Tongue (tissue), 1 donor: ENCODE measurements at regions not wholly inside any gene's neighbourhood (a gene's known extent, or its start where the extent isn't known, plus 50 kb on each side); places are given as distances from the start of the nearest gene placed in this dataset.

Source experiments
- DNase-seq: peaks from one replicate; pipeline ENCODE4 v3.0.0-alpha.2; 2015

GRCh38 chr7:106196460-106197021 lies 84.4 kb upstream of the SYPL1 start:
- DNase-seq: no peak

DNA sequence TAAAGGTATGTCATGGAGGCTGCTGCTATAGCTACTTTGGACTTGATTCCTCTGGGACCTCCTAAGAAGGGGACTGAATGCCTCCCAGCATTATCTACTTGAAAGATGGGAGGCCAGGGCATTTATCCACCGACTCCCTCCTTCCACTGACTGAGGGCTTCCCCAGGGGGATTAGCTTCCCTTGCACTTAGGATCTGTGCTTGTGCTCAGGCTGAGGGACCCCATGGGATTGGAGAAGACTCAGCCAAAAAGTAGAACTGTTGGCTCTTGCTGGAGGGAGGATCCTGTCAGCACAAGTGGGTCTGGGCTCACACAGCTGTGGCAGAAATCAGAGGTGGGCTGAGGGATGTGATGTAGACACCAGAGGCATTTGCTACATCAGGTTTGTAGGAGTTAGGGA lies 81.5 kb upstream of the SYPL1 start:
- no peak for DNase-seq

GRCh38 chr7:106190589-106191330 lies 78.6 kb upstream of the SYPL1 start:
- DNase-seq: no peak

DNA sequence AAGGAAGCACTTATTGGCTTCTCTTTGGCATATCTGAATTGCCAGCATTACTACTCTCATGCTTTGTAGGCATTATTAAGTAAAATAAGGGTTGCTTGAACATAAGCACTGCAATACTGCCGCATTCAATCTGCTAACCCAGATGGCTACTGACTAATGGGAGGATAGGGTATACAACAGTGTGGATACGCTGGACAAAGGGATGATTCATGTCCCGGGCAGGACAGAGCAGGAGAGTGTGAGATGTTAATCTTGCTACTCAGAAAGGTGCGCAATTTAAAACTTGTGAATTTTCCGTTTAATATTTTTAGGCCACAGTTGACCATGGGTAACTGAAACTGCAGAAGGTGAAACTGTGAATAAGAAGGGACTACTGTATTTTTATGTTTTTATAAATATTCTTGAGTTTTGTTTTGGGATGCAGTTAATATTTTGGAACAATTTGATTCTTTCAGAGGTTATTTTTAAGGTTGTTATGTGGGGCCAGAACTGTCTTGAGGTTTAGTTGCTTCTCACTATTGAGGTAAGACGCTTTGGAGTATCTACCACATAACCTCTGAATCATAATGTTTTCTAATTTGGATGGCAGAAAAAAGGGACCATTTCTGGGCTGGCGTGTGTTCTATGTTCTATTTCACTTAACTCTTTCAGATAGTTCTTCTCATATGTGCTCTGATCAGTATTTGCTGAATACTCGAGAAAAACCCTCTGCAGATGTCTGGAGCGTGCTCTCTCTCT lies 75.7 kb upstream of the SYPL1 start:
- no peak for DNase-seq

DNA sequence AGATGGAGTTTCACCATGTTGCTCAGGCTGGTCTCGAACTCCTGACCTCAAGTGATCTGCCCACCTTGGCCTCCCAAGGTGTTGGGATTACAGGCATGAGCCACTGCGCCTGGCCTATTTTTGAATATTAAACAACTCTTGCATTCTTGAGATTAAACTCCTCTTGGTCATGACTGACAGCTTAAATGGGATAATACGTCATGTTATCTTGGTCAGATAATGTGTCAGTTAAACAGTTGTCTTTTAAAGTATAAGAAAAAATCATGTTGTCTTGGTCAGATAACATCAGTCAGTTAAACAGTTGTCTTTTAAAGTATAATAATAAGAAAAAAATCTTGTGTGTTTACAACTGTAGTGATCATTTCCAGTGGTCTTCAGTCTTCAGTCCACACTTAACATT lies 73.6 kb upstream of the SYPL1 start:
- DNase-seq: no peak

GRCh38 chr7:106183952-106184351 lies 71.8 kb upstream of the SYPL1 start:
- DNase-seq: no peak

- DNase-seq: no peak
Observed at GRCh38 chr7:106182904-106183303, 70.8 kb upstream of the SYPL1 start.

GRCh38 chr7:106181658-106182265 lies 69.7 kb upstream of the SYPL1 start:
- DNase-seq: no peak

DNA sequence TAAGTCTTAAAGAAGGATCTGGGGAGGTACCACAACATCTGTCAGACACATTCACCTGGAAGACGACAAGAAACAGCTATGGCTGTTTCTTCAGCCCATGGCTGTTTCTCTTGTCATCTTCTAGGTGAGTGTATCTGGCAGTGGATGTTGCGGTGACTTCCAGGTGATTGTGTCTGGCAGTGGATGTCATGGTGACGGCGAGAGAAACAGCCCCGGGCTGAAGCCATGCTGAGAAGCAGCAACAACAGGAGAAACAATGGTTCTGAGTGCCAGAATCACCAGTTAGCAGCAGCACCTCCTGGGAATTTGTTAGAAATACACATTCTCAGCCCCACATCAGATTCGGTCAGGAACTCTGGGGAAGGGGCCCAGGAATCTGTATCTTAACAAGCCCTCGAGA lies 68.6 kb upstream of the SYPL1 start:
- no peak for DNase-seq

GRCh38 chr7:106179256-106179655 lies 67.1 kb upstream of the SYPL1 start:
- DNase-seq: no peak

- DNase-seq: no peak
Observed at GRCh38 chr7:106178593-106179134, 66.6 kb upstream of the SYPL1 start.

DNA sequence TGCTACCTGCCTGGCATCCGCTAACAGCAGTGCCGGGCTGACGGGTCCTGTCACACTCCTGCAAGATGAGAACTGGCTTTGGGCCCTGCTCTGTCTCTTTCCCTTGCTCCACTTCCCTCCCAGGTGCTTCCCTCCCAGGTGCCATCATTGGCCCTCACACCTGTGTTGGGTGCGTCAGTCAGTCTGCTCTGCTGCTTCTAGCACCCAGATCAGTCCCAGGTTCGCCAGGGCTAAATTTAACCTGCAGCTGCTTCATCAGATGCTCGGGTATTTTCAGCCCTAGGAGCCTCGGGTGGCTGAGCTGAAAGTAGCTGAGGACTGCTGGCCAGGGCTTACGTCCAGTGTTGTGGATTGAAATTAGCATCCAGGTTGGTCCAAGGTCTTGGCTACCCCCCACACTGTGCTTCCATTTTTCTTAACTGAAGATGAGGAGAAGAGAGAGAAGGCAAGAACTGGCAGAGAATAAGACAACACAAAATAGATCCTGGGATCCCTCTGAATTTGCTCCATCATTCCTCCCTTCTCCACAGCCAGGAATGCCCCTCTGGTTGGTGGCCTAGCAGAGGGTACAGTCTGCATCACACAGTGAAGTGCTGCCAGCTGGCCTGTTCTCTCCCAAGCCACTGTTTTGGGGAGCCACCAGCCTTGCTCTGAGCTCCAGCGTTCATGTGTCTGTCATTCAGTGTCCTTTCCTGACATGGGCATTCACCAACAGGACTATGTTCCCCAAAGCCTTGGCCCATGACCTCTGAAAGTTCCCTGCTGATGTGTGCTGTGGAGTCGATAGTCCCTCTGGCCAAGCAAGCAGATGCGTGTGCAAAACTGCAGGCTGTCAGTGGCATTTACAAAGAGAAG lies 65.9 kb upstream of the SYPL1 start:
- peak; percentile 33 for DNase-seq

DNA sequence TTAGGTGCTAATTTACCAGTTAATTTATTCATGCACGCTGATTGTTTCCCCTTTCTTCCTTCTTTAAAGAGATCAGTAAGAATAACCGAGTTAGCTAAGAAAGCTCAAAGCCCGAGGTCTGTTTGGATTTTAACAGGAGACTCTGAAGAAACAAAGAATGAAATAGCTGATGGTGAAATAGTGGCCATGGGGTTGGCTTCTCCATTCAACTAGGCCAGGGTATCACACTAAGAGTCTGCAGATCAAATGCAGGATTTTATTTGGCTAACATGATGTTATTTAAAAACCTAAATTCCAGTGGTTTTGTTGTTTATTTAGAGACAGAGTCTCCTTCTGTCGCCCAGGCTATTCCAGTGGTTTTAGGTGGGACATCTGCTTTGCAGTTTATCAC lies 65.2 kb upstream of the SYPL1 start:
- no peak for DNase-seq

DNA sequence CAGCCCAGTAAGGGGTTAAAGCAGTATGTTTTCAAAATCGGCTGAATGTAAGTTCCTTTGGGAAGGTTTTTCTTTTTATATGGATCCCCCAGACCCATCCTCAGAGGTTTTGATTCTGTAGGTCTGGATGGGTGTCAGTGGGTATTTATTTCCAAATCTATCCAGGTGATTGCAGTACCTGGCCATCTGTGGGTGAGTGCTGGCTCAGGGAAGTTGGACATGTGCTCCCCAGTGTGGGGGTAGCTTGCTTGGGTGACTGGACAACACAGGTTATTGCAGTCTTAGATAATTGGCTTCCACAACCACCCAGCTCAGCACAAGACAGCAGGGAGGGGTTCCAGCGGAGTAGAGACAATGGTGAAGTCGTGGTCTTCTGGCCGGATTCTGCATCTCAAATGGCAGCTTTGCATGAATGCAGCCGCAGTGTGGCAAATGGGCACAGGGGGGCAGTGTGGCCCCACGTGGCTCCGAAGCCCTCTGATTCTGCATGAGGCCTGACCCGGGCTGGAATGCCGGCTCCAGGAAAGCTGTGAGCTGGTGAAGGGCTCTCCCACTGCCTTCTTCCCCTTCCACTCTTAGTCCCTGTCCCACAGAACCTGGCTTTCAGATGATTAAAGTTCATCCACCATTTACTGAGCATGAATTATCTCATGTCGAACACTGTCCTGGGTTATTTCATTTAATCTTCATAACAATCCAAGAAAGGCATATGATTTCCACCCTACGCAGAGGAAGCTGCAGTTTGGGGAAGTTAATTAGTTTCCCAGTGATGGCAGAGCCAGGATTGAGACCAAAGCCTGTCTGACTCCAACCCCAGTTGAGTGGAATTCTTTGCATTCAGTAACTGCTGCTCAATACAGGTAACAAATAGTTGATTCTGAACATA lies 64.5 kb upstream of the SYPL1 start:
- peak; percentile 90 for DNase-seq

GRCh38 chr7:106175507-106175906 lies 63.4 kb upstream of the SYPL1 start:
- no peak for DNase-seq

DNA sequence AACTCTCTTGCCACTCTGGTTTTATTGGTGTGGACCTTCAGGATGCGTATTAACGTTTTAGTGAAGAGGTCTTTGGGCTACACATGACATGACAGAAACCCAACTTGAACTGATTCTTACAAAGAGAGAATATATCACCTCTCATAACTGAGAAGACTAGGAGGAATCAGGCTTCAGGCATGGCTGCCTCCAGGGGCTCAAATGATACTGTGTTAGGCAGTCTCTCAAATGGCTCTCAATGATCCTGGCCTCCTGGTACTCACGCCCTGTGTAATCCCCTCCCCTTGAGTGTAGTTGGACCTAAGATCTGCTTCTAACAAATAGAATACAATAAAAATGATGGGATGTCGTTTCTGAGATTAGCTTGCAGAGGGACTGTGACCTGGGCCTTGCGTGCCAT lies 58.5 kb upstream of the SYPL1 start:
- DNase-seq: no peak

DNA sequence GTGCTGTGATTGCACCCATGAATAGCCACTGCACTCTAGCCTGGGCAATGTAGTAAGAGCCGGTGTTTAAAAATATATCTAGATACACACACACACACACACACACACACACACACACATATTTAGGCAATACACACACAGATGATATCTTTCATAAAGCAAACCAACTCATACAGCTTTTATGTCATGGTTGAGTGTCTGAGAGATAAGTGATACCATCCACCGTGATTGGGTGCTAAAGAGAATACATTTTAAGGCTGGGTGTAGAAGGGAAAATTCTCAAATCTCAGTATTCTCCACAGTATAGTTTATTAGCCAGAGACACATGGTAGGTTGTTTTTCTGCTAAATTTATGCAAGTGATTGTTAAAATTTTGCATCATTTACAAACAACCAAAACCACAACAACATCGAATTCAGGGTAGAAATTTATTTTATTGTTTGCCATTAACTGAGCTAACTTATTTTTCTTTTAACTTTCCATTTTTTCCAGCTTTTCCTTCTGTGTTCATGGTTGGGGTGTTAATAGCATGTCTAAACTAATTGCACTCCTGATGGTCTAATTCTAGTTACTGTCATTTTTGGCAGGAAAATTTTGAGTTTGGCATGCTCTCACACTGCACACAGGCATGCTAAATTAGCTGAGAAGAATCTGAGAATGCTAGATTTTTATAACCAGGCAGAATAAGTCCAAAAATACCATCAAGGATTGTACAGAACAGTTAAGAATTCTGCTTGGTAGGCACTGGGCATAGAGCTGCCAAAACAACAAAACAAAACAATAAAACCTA lies 57.9 kb upstream of the SYPL1 start:
- DNase-seq: peak; percentile 52

GRCh38 chr7:106167439-106168136 lies 55.5 kb upstream of the SYPL1 start:
- no peak for DNase-seq

GRCh38 chr7:106166651-106167342 lies 54.7 kb upstream of the SYPL1 start:
- DNase-seq: peak; percentile 86
